GM12878 (cell line): ENCODE measurements at regions not wholly inside any gene's neighbourhood (a gene's known extent, or its start where the extent isn't known, plus 50 kb on each side); places are given as distances from the start of the nearest gene placed in this dataset.

Source experiments
- ATAC-seq: fragments of 200-7000 bp; cut with Tn5 transposase; 3 replicates; pipeline ENCODE4 v1.9.1; 2020; ENCODE audit warnings: mild to moderate bottlenecking, moderate library complexity
- BruUV-seq: library from RNA; stranded (reverse); fragments of 400-500 nt; replicated peaks from 2 replicates; lab custom pipeline; 2021; lab: Mats Ljungman, UMichigan
- CTCF ChIA-PET: fragments of 300-600 bp; sonication (Branson Sonifier 250); formaldehyde crosslinking; extraction: SDS; loops from one replicate; lab custom pipeline; 2021; ENCODE audit warnings: inconsistent platforms; lab: Yijun Ruan, JAX
- POLR2A ChIA-PET: fragments of 350-600 bp; formaldehyde crosslinking; extraction: SDS; loops from one replicate; lab custom pipeline; 2021; ENCODE audit warnings: inconsistent platforms; lab: Charles Lee
- RAD21 ChIA-PET: fragments of 300-600 bp; sonication (Branson Sonifier 250); formaldehyde crosslinking; loops from one replicate; lab custom pipeline; 2023; ENCODE audit warnings: antibody characterized with exemption; ENCODE audit not compliant: unreplicated experiment; lab: Charles Lee
- SMC1A ChIA-PET: fragments of 300-600 bp; sonication (Branson Sonifier 250); formaldehyde crosslinking; loops from one replicate; lab custom pipeline; 2023; ENCODE audit not compliant: unreplicated experiment, uncharacterized antibody; lab: Charles Lee
- DNase-seq: peaks from one replicate; pipeline ENCODE4 v3.0.0-alpha.2; 2011; ENCODE audit warnings: low read depth, low spot score
- FAIRE-seq: peaks from 3 replicates; lab custom pipeline; 2011; peaks lifted over from hg19 to GRCh38; lab: Jason Lieb, UNC
- H2AFZ ChIP-seq: 2 replicates; pipeline ENCODE4 v1.6.0; 2011; ENCODE audit warnings: low read depth, low read length, control low read depth; ENCODE audit not compliant: control insufficient read depth
- H3K27ac ChIP-seq: 2 replicates; pipeline ENCODE4 v1.5.1; 2011; ENCODE audit warnings: control low read depth; ENCODE audit not compliant: control insufficient read depth, insufficient read depth
- H3K27me3 ChIP-seq, 2 experiments: replicated peaks in 1 of 2; 2 replicates each; pipeline versions ENCODE4 v1.6.0 to v1.6.1; 2011; ENCODE audit warnings: low read length in 1 of 2; ENCODE audit not compliant: control insufficient read depth in 2 of 2, insufficient read depth in 2 of 2
- H3K36me3 ChIP-seq, 2 experiments: 2 replicates each; pipeline ENCODE4 v1.5.1; 2011; ENCODE audit warnings: low read length in 1 of 2; ENCODE audit not compliant: control insufficient read depth in 2 of 2, insufficient read depth in 2 of 2
- H3K4me1 ChIP-seq: 2 replicates; pipeline ENCODE4 v1.6.1; 2011; ENCODE audit warnings: mild to moderate bottlenecking, low read length, moderate library complexity, mixed read lengths; ENCODE audit not compliant: control insufficient read depth, insufficient read depth
- H3K4me2 ChIP-seq: 2 replicates; pipeline ENCODE4 v1.6.0; 2011; ENCODE audit warnings: control low read depth; ENCODE audit not compliant: control insufficient read depth, insufficient read depth
- H3K4me3 ChIP-seq: fragments of 200-600 bp; sonication (generic); 2 replicates; pipeline ENCODE4 v1.5.1; 2016
- H3K79me2 ChIP-seq: 2 replicates; pipeline ENCODE4 v1.6.0; 2011; ENCODE audit warnings: low read length; ENCODE audit not compliant: control insufficient read depth, insufficient read depth
- H3K9ac ChIP-seq: 2 replicates; pipeline ENCODE4 v1.8.0; 2011; ENCODE audit warnings: low read length, control low read depth, mixed read lengths; ENCODE audit not compliant: control insufficient read depth, insufficient read depth
- H3K9me3 ChIP-seq: replicated peaks from 3 replicates; pipeline ENCODE4 v1.5.1; 2011; ENCODE audit warnings: mild to moderate bottlenecking, low read length; ENCODE audit not compliant: control insufficient read depth, insufficient read depth
- H4K20me1 ChIP-seq: 2 replicates; pipeline ENCODE4 v1.6.0; 2011; ENCODE audit not compliant: control insufficient read depth, insufficient read depth
- BRCA1 ChIP-seq: IDR thresholded peaks from 2 replicates; pipeline ENCODE4 v1.6.1; 2011; ENCODE audit warnings: low read depth, low read length, improper control_type of control experiment
- ETV6 ChIP-seq, 2 experiments: fragments of 450-650 bp in 1 of 2; IDR thresholded peaks in 1 of 2; conservative IDR thresholded peaks in 1 of 2; 2 replicates each; pipeline ENCODE4 v1.6.1; 2014; ENCODE audit warnings: antibody characterized with exemption in 1 of 2, borderline replicate concordance in 1 of 2, low read depth in 1 of 2, mild to moderate bottlenecking in 1 of 2, moderate library complexity in 1 of 2
- IKZF2 ChIP-seq, 2 experiments: fragments of 450-650 bp; IDR thresholded peaks; 2 replicates each; pipeline ENCODE4 v1.6.1; 2017; ENCODE audit warnings: mild to moderate bottlenecking in 2 of 2, moderate library complexity in 2 of 2
- MAX ChIP-seq: IDR thresholded peaks from 2 replicates; pipeline ENCODE4 v1.6.1; 2012; ENCODE audit warnings: low read depth, low read length, improper control_type of control experiment
- MXI1 ChIP-seq: fragments of 150-350 bp; IDR thresholded peaks from 2 replicates; pipeline ENCODE4 v1.6.1; 2011; ENCODE audit warnings: low read depth, mild to moderate bottlenecking, inconsistent platforms, low read length, improper control_type of control experiment
- MYB ChIP-seq: fragments of 150-350 bp; IDR thresholded peaks from 2 replicates; pipeline ENCODE4 v1.6.1; 2014; ENCODE audit warnings: mild to moderate bottlenecking, low read depth, low read length, borderline replicate concordance
- NFIC ChIP-seq: IDR thresholded peaks from 2 replicates; pipeline ENCODE4 v1.6.1; 2012; ENCODE audit warnings: low read depth, mild to moderate bottlenecking, inconsistent platforms, low read length, moderate library complexity
- NKRF ChIP-seq: fragments of 450-650 bp; conservative IDR thresholded peaks from 2 replicates; pipeline ENCODE4 v1.6.1; 2017; ENCODE audit warnings: mild to moderate bottlenecking, moderate library complexity
- PAX5 ChIP-seq: IDR thresholded peaks from 2 replicates; pipeline ENCODE4 v1.6.1; 2011; ENCODE audit warnings: low read depth, low read length, borderline replicate concordance
- SIX5 ChIP-seq: IDR thresholded peaks from 2 replicates; pipeline ENCODE4 v1.6.1; 2011; ENCODE audit warnings: mild to moderate bottlenecking, low read depth, low read length, moderate library complexity; ENCODE audit not compliant: severe bottlenecking
- SRF ChIP-seq, 2 experiments: IDR thresholded peaks; 2 replicates each; pipeline ENCODE4 v1.6.1; 2011; ENCODE audit warnings: low read depth in 2 of 2, low read length in 2 of 2, mild to moderate bottlenecking in 1 of 2, moderate library complexity in 1 of 2
- STAT1 ChIP-seq: fragments of 450-650 bp; conservative IDR thresholded peaks from 2 replicates; pipeline ENCODE4 v1.6.1; 2014; ENCODE audit warnings: antibody characterized with exemption, mild to moderate bottlenecking
- TAF1 ChIP-seq: IDR thresholded peaks from 2 replicates; pipeline ENCODE4 v1.6.1; 2011; ENCODE audit warnings: mild to moderate bottlenecking, low read depth, low read length, borderline replicate concordance
- ZNF207 ChIP-seq: fragments of 450-650 bp; IDR thresholded peaks from 2 replicates; pipeline ENCODE4 v1.6.1; 2014; ENCODE audit warnings: antibody characterized with exemption, mild to moderate bottlenecking, borderline replicate concordance
- ZNF274 ChIP-seq: IDR thresholded peaks from one replicate; pipeline ENCODE4 v1.8.0; 2011; ENCODE audit not compliant: insufficient read length, insufficient read depth
- WGBS: methylation state at CpG from one replicate; pipeline ENCODE4 v1.1.6; 2016; ENCODE audit warnings: low lambda C conversion rate; ENCODE audit not compliant: insufficient replicate concordance, insufficient coverage; ENCODE audit errors: missing lambda C conversion rate; 5-methylcytosine and 5-hydroxymethylcytosine counted together
- in situ Hi-C: fragments of 300-500 bp; cut with MboI; formaldehyde crosslinking; loops from 9 replicates; pipeline ENCODE4 v1.14.3; 2018; ENCODE audit warnings: mixed read lengths
- intact Hi-C: fragments of 100-400 bp; cut with micrococcal nuclease; formaldehyde crosslinking; loops from one replicate; pipeline ENCODE4 v1.14.2; 2022; ENCODE audit not compliant: unreplicated experiment

- Histone ChIP-seq H3K4me1 (no peaks in the 10 kb centered on the region), H3K9ac (no peak overlapping the region), H3K4me2 (no peak overlapping the region), H3K27ac (no peak overlapping the region), H3K4me3 (no peak overlapping the region), H3K79me2 (no peaks in the 10 kb centered on the region), H3K36me3 (no peaks in the 10 kb centered on the region), H4K20me1 (no peaks in the 10 kb centered on the region), H3K9me3 (no peaks in the 10 kb centered on the region), H2AFZ (no peak overlapping the region), H3K27me3 (no peaks in the 10 kb centered on the region)
- FAIRE-seq: no peak
- in situ Hi-C loops (no loop called here), intact Hi-C loops (no loop called here)
- no peak for DNase-seq
- no peak for ATAC-seq
- no TSS peak for BruUV-seq
- ChIA-PET RAD21 (no interaction called here), POLR2A (no interaction called here), CTCF (no interaction called here), SMC1A (no interaction called here)
- 0% methylated on average over 2 of the region's 2 CpGs for WGBS
- TF ChIP-seq IKZF2 (IDR thresholded peaks at IDR 0.05) (no peak), ZNF274 (no peak), SRF (IDR thresholded peaks at IDR 0.05; ENCODE audit: low read depth in 2 of 2, low read length in 2 of 2) (no peak), MXI1 (no peak), BRCA1 (no peak), MAX (no peak), PAX5 (no peak), NFIC (no peak), SIX5 (no peak), MYB (no peak), TAF1 (no peak), STAT1 (no peak), NKRF (no peak), ZNF207 (no peak), ETV6 (conservative IDR thresholded peaks at IDR 0.05 in 1 of 2, IDR thresholded peaks at IDR 0.05 in 1 of 2; ENCODE audit: borderline replicate concordance in 1 of 2, low read depth in 1 of 2) (no peak)
These were observed 69.1 kb downstream of the PTCHD4 start for GRCh38 chr6:48041894-48042293.
